ENCODE measurements at regions not wholly inside any gene's neighbourhood (a gene's known extent, or its start where the extent isn't known, plus 50 kb on each side); places are given as distances from the start of the nearest gene placed in this dataset.

- DNase-seq (ENCODE audit: low spot score): no peak
- TF ChIP-seq CTCF (IDR thresholded peaks at IDR 0.05; ENCODE audit: extremely low read depth, missing control alignments): no peak
Observed at GRCh38 chr12:77761286-77761685, 69.4 kb upstream of the NAV3 start.

- no peak for DNase-seq (ENCODE audit: low spot score)
- no peak for TF ChIP-seq CTCF (IDR thresholded peaks at IDR 0.05; ENCODE audit: extremely low read depth, missing control alignments)
Observed at GRCh38 chr12:77760271-77761025, 70.2 kb upstream of the NAV3 start.

GRCh38 chr12:77754086-77754485 lies 76.6 kb upstream of the NAV3 start:
- TF ChIP-seq CTCF (IDR thresholded peaks at IDR 0.05; ENCODE audit: extremely low read depth, missing control alignments): no peak
- DNase-seq (ENCODE audit: low spot score): no peak

GRCh38 chr12:77751939-77752338 lies 78.8 kb upstream of the NAV3 start:
- no peak for TF ChIP-seq CTCF (IDR thresholded peaks at IDR 0.05; ENCODE audit: extremely low read depth, missing control alignments)
- DNase-seq (ENCODE audit: low spot score): no peak

GRCh38 chr12:77746096-77746495 lies 84.6 kb upstream of the NAV3 start:
- TF ChIP-seq CTCF (IDR thresholded peaks at IDR 0.05; ENCODE audit: extremely low read depth, missing control alignments): no peak
- DNase-seq (ENCODE audit: low spot score): peak; percentile 60

GRCh38 chr12:77745624-77746023 lies 85.1 kb upstream of the NAV3 start:
- DNase-seq (ENCODE audit: low spot score): no peak
- TF ChIP-seq CTCF (IDR thresholded peaks at IDR 0.05; ENCODE audit: extremely low read depth, missing control alignments): no peak

- DNase-seq (ENCODE audit: low spot score): no peak
- TF ChIP-seq CTCF (IDR thresholded peaks at IDR 0.05; ENCODE audit: extremely low read depth, missing control alignments): no peak
Observed at GRCh38 chr12:77742631-77743030, 88.1 kb upstream of the NAV3 start.
